DMS53 (cell line): ENCODE measurements at regions not wholly inside any gene's neighbourhood (a gene's known extent, or its start where the extent isn't known, plus 50 kb on each side); places are given as distances from the start of the nearest gene placed in this dataset.

Experiments used
- DNase-seq: peaks from one replicate; lab custom pipeline; 2025; lab: John Stamatoyannopoulos, UW

- no peak for DNase-seq
Observed at GRCh38 chr6:113662093-113662665, 195.0 kb upstream of the MARCKS start.

- no peak for DNase-seq
Observed at GRCh38 chr6:113662688-113663333, 194.3 kb upstream of the MARCKS start.

GRCh38 chr6:113664909-113665308 lies 192.2 kb upstream of the MARCKS start:
- DNase-seq: peak; percentile 74

- DNase-seq: peak; percentile 92
Observed at GRCh38 chr6:113668641-113669408, 188.3 kb upstream of the MARCKS start.

- peak; percentile 67 for DNase-seq
Observed at GRCh38 chr6:113669606-113670005, 187.5 kb upstream of the MARCKS start.

- peak; percentile 67 for DNase-seq
Observed at GRCh38 chr6:113671421-113671820, 185.7 kb upstream of the MARCKS start.

- DNase-seq: peak; percentile 86
Observed at GRCh38 chr6:113672491-113673149, 184.5 kb upstream of the MARCKS start.

- peak; percentile 48 for DNase-seq
Observed at GRCh38 chr6:113674075-113674474, 183.1 kb upstream of the MARCKS start.

- DNase-seq: no peak
Observed at GRCh38 chr6:113676057-113676456, 181.1 kb upstream of the MARCKS start.

GRCh38 chr6:113676968-113677367 lies 180.2 kb upstream of the MARCKS start:
- no peak for DNase-seq

- peak; percentile 37 for DNase-seq
Observed at GRCh38 chr6:113679051-113679450, 178.1 kb upstream of the MARCKS start.

- no peak for DNase-seq
Observed at GRCh38 chr6:113680301-113680700, 176.8 kb upstream of the MARCKS start.

- DNase-seq: peak; percentile 30
Observed at GRCh38 chr6:113683968-113684367, 173.2 kb upstream of the MARCKS start.

- peak; percentile 54 for DNase-seq
Observed at GRCh38 chr6:113684382-113684901, 172.7 kb upstream of the MARCKS start.

GRCh38 chr6:113686049-113686448 lies 171.1 kb upstream of the MARCKS start:
- DNase-seq: no peak

- DNase-seq: peak; percentile 64
Observed at GRCh38 chr6:113689620-113690019, 167.5 kb upstream of the MARCKS start.

GRCh38 chr6:113690281-113691259 lies 166.6 kb upstream of the MARCKS start:
- DNase-seq: peak; percentile 90

- DNase-seq: peak; percentile 18
Observed at GRCh38 chr6:113691260-113691656, 165.9 kb upstream of the MARCKS start.

- DNase-seq: no peak
Observed at GRCh38 chr6:113693851-113694250, 163.3 kb upstream of the MARCKS start.

- DNase-seq: peak; percentile 89
Observed at GRCh38 chr6:113694278-113695077, 162.7 kb upstream of the MARCKS start.
